CD4-positive, alpha-beta T cell treated with Interleukin-12 subunit alpha and Interleukin-12 subunit beta, for 1 hour (primary cell): ENCODE measurements at regions not wholly inside any gene's neighbourhood (a gene's known extent, or its start where the extent isn't known, plus 50 kb on each side); places are given as distances from the start of the nearest gene placed in this dataset.
A peak's percentile ranks its signal among the peaks of the same experiment; 100 is the strongest.
"Not testable (repeated sequence)": the region's sequence is repeated elsewhere in the genome, so short reads cannot be mapped to it uniquely, and the experiment has no call there.

Source experiments
- DNase-seq: peaks from one replicate; pipeline ENCODE4 v3.0.0-alpha.2; 2020

DNA sequence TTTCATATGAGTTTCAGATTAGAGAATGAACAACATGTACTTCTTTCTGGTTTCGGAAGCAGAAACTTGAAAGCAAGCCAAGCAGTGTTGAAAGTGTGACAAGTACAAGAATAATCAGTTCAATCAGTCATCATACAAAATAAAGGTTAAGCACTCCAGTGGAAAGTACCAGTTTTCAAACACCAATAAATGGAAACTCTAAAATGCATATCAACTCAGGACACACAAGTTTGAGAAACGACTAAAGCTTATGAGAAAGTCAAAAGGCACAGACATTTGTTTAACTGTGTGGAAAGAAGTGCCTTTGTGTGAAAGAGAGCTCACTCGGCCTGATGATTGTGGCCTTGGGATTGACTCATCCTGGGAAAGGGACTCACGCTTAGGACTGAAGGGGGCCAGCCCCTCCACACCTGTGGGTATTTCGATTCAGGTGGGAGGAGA lies 60.6 kb upstream of the AKR1C1 start:
- DNase-seq: no peak

DNA sequence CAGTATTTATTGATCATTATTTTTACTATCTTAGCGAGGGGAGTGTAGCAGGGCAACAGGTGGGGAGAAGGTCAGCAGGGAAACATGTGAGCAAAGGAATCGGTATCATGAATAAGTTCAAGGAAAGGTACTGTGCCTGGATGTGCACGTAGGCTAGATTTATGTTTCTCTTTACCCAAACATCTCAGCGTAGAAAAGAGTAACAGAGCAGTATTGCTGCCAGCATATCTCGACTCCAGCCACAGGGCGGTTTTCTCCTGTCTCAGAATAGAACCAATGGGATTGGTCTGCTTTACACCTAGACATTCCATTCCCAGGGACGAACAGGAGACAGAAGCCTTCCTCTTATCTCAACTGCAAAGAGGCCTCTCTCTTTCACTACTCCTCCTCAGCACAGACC lies 60.1 kb upstream of the AKR1C1 start:
- DNase-seq: not testable (repeated sequence)

DNA sequence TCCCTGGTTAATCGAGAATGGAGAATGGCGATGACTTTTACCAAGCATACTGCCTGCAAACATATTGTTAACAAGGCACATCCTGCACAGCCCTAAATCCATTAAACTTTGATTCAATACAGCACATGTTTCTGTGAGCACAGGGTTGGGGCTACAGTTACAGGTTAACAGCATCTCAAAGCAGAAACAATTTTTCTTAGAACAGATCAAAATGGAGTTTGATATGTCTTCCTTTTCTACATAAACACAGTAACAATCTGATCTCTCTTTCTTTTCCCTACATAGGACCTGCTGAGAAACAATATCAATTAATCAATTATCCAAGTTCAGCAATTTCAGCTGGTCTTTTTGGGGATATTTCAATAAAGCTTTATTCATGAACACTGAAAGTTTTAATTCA lies 59.5 kb upstream of the AKR1C1 start:
- DNase-seq: not testable (repeated sequence)

DNA sequence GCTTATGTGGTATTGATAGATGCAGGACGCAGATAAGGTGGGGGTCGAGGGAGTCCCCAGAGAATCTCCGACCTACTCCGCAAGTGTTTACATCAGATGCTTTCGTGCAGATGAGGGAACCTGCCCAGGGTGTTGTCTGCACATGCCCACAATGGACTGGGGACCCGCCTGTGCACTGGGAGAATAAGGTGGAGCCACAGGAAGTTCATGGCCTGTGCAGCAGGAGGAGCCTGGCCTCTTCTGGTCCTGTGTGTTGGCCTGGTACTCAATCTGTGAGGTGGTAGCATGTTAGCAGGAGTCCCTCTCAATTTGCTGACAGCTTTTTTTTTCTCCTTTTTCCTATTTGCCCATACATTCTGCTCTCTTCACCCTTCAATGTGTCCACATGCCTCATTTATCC lies 54.1 kb upstream of the AKR1C1 start:
- peak; percentile 0 for DNase-seq
